ENCODE measurements at regions not wholly inside any gene's neighbourhood (a gene's known extent, or its start where the extent isn't known, plus 50 kb on each side); places are given as distances from the start of the nearest gene placed in this dataset.
"Not testable (repeated sequence)": the region's sequence is repeated elsewhere in the genome, so short reads cannot be mapped to it uniquely, and the experiment has no call there.

DNA sequence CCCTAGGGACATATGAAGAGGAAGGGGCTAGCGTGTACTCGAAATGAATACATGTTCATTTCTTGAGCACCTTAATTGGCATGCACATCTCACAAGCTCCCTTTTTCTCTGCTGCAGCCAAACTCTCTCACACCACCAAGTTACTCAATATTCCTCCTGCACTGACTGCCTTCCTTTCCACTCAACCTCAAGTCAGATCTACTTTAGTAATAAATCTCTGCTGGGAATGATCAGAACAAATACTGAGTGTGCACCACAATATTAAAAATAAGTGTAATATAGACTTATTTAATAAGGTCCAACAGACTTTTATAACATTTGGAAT, 995.8 kb upstream of the WWC1 start:
- DNase-seq, result no peak

DNA sequence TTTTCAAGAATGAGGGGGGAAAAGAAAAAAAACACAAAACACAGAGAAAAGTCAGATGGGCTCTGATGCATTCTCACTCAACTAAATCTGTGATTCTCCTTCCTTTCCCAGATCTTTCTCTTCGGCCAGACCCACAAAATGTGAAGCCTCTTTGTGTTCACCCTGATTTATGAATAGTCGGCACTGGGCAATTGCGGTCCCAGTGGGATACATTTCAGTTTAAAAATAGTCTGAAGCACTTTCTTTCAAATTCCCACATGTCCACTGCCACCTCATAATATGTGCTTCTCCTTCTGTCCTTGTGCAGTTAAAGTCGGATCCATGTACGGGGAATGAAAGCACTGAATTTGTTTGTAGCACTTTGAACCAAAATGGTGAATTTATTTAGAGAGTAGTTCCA, 995.4 kb upstream of the WWC1 start:
- DNase-seq, result no peak

- DNase-seq, result no peak
These were observed 994.8 kb upstream of the WWC1 start for GRCh38 chr5:167296661-167297060.

DNA sequence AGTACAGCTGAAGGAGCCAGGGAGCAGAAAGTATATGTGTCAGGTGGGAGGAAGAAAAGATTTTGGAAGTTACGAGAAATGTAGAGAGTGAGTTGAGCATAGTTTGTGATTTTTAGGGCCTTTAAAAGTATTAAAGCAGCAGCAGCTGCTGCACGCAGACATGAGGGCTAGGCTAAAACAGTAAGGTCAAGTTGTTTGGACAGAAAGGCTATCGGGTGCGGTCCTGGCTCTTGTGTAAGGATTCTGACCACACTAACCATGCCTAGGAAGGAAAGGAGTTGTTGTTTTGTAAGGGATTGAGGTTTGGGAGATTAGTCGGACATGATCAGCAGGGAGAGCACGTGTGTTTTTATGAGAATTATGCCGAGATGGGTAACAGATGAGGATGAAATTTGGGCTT, 991.6 kb upstream of the WWC1 start:
- DNase-seq, result not testable (repeated sequence)

- no peak for DNase-seq
These were observed 987.9 kb upstream of the WWC1 start for GRCh38 chr5:167303582-167303981.

- no peak for DNase-seq
These were observed 986.5 kb upstream of the WWC1 start for GRCh38 chr5:167304834-167305469.

- DNase-seq, result no peak
These were observed 985.7 kb upstream of the WWC1 start for GRCh38 chr5:167305591-167306213.

GRCh38 chr5:167307042-167307441, 984.4 kb upstream of the WWC1 start:
- DNase-seq, result no peak

GRCh38 chr5:167308466-167308865, 983.0 kb upstream of the WWC1 start:
- no peak for DNase-seq

DNA sequence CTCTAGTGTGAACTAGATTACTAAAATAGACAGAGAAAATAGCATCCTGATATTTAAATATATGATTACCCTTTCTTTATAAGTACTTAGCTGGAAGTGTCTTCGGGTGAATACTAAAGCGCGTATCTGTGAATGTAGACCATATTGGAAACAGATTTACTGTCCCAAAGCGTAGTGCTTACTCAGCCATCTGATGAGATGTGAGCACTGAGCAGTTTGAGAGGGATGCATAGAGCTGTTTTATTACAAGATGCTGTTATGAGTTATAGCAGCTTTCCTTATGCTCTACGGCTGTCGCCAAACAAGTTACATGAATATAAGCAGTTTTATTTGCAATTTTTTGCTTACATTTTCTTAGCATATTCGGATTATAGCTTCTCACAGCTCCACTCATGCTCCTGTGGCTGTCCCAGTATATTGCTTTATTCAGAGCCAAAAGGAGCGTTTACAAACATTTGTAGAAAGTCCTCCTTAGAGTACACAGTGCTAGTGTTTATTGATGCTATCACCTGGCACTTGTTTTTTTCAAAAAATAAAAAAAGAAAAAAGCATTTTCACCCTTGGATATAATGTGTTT, 981.4 kb upstream of the WWC1 start:
- DNase-seq, result no peak

DNA sequence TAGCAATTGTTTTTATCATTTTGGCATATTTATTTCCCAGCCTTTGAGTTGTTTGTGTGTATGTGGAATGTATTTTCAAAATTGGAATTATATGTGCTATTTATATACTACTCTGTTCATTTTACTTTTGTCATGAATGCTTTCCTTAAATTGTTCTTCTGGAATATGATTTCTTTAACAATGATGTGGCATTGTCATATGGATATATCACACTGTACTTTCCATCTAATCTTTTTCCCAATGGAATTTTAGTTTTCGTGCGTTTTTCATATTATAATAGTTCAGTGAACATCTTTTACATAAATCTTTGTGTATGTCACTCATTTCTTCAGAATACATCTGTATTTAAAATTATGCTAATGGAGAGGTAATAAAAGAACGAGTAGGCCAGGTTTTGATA, 980.1 kb upstream of the WWC1 start:
- no peak for DNase-seq

- no peak for DNase-seq
These were observed 979.2 kb upstream of the WWC1 start for GRCh38 chr5:167312225-167312624.

DNA sequence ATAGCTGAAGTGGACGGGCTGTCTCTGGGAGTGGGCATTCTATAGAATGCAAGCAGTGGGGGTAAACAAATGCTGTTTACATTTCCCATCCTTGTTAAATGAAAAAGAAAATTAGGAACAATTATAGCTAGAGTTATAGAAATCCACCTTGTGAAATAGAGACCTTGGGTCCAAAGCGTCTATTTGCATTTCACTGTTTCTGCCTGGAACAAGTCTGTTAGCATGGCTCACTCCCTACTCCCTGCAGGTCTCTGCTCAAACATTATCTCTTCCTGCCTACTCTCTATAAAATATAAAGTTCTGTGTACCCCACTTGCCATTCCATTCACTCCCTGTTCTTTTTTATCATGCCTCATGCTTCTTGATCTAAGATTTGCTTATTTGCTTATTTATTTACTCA, 975.7 kb upstream of the WWC1 start:
- DNase-seq, result no peak

DNA sequence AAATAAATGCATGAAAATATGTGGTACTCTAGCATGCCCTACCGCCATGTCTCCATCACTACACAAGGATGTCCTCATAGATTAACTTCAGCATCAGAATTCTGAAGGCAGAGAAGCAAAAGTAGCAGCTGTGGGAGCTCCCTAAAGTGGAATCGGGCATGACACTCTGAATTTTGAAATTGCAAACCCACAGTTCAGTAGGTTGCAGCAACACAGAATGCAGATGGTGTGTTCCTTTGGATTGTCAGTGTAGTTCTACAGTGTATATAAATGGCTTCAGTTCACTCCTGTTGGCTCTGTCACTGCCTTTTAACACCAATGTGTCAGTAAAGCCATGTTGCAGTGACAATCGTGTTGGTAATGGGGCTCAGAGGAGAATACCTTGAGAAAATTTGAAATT, 973.6 kb upstream of the WWC1 start:
- DNase-seq, result no peak

DNA sequence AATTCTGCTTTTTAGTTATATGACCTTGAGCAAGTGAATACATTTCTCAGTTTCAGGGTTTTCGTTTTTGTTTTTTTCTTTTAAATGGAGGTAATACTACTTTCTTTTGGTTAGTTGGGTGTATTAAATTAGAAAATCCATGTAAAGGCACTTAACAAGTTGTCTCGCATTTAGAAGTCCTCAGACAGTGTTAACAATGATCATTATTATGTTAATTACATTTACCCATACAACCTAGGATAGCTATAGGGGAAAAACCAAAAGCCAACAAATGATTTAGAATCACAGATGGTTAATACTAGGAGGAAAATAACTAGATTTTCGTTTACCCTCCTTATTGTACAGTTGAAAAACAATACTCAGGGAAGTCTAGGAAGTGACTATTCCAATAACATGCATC, 972.2 kb upstream of the WWC1 start:
- DNase-seq, result no peak

- no peak for DNase-seq
These were observed 971.4 kb upstream of the WWC1 start for GRCh38 chr5:167320019-167320418.

DNA sequence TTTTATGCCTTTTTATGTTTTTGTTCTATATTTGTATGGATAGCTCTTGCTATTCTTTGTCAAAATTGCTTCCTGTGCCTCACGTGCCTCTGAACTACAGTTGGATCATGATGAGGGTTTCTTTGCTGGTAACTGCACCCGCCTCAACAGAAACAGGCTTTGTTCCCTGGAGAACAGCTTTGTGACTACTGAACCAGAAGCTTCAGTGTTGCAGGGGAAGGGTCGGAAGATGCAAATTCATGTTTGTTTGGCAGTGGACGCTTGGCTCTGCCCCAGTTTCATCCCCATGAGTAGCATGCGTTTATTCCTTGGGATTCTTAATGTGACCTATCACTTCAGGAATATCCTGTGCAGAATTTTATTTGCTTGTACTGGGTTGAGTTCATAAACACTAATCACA, 959.1 kb upstream of the WWC1 start:
- DNase-seq, result no peak

GRCh38 chr5:167336161-167336560, 955.3 kb upstream of the WWC1 start:
- DNase-seq, result no peak

DNA sequence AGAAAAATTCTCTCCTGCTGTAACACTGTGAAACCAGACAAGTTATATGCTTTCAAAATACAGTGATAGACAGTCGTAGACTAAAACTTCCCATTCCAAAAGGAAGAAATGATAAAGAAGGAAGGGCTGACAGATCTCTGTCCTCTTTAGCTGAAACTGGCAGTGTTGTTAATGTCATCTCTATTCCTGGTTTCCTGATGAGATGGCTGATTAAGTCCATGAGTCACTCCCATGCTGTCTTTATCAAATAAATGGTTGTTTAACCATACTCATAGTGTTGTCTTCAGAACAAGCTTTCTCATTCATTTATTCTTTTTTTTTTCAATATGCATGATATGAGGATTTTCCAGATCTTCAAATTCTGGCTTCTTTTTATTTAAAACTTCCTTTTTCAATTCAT, 952.2 kb upstream of the WWC1 start:
- DNase-seq, result no peak

- no peak for DNase-seq
These were observed 945.0 kb upstream of the WWC1 start for GRCh38 chr5:167346461-167346860.

- DNase-seq, result no peak
These were observed 943.1 kb upstream of the WWC1 start for GRCh38 chr5:167348251-167348926.

DNA sequence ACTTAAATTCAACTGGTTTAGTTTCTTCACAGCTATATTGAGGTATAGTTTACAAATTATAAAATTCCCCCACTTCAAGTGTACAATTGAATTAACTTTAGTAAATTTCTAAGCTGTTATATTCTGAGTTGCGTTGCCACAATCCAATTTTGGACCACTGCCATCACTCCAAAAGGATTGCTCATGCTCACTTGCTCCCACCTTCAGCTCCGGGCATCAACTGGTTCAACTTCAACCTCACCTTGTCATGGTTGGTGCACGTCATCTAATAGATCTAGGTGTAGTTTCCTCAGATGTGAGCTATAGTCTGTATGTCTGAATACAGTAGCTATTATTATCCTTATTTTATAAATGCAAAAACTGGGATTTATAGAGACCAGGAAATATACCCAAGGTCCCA, 942.5 kb upstream of the WWC1 start:
- no peak for DNase-seq

DNA sequence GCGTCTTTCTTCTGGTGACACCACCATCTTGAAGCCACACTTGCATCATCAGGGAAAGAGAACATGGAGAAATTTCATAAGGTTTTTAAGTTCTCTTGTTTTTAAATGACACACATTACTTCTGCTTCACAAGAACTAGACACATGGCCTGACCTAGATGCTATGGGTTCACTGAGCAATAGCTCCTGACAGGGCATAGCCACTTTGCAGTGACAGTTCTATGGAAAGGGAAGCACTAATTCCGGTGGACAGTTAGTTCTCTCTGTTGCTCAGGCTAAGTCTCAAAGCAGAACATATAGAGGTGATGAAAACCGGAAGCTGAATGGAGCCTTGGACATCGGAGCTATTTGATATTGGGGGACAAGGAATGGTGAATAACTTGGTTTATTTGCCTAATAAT, 940.1 kb upstream of the WWC1 start:
- DNase-seq, result no peak

- DNase-seq, result no peak
These were observed 938.6 kb upstream of the WWC1 start for GRCh38 chr5:167352801-167353200.

Data from T-helper 2 cell (primary cell).